ENCODE measurements at regions not wholly inside any gene's neighbourhood (a gene's known extent, or its start where the extent isn't known, plus 50 kb on each side); places are given as distances from the start of the nearest gene placed in this dataset.

GRCh38 chr9:91143162-91143561 is 218.6 kb downstream of the AUH start:
- TF ChIP-seq, protein P1, sequence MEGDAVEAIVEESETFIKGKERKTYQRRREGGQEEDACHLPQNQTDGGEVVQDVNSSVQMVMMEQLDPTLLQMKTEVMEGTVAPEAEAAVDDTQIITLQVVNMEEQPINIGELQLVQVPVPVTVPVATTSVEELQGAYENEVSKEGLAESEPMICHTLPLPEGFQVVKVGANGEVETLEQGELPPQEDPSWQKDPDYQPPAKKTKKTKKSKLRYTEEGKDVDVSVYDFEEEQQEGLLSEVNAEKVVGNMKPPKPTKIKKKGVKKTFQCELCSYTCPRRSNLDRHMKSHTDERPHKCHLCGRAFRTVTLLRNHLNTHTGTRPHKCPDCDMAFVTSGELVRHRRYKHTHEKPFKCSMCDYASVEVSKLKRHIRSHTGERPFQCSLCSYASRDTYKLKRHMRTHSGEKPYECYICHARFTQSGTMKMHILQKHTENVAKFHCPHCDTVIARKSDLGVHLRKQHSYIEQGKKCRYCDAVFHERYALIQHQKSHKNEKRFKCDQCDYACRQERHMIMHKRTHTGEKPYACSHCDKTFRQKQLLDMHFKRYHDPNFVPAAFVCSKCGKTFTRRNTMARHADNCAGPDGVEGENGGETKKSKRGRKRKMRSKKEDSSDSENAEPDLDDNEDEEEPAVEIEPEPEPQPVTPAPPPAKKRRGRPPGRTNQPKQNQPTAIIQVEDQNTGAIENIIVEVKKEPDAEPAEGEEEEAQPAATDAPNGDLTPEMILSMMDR (IDR thresholded peaks at IDR 0.05), result no peak
- TF ChIP-seq POLR2A (IDR thresholded peaks at IDR 0.05), result no peak
